Neural progenitor cell (in vitro differentiated cells): ENCODE measurements at regions not wholly inside any gene's neighbourhood (a gene's known extent, or its start where the extent isn't known, plus 50 kb on each side); places are given as distances from the start of the nearest gene placed in this dataset.
"Not testable (repeated sequence)": the region's sequence is repeated elsewhere in the genome, so short reads cannot be mapped to it uniquely, and the experiment has no call there.

Source experiments
- DNase-seq: peaks from one replicate; pipeline ENCODE4 v3.0.0-alpha.2; 2016; ENCODE audit warnings: low spot score
- H2AFZ ChIP-seq: fragments of 200-600 bp; sonication (generic); replicated peaks from 2 replicates; pipeline ENCODE4 v1.6.1; 2016; ENCODE audit warnings: antibody characterized with exemption
- H3F3A ChIP-seq: fragments of 200-600 bp; sonication (generic); 2 replicates; pipeline ENCODE4 v1.6.1; 2016; ENCODE audit warnings: antibody characterized with exemption, low read depth
- H3K27ac ChIP-seq: fragments of 200-600 bp; sonication (generic); 2 replicates; pipeline ENCODE4 v1.5.1; 2016; ENCODE audit warnings: mild to moderate bottlenecking
- H3K27me3 ChIP-seq: fragments of 200-600 bp; sonication (generic); 2 replicates; pipeline ENCODE4 v1.6.1; 2016; ENCODE audit warnings: mild to moderate bottlenecking, moderate library complexity
- H3K36me3 ChIP-seq: fragments of 200-600 bp; sonication (generic); 2 replicates; pipeline ENCODE4 v1.5.1; 2016
- H3K4me1 ChIP-seq: fragments of 200-600 bp; sonication (generic); 2 replicates; pipeline ENCODE4 v1.6.1; 2016; ENCODE audit warnings: mixed run types
- H3K4me2 ChIP-seq: fragments of 200-600 bp; sonication (generic); 2 replicates; pipeline ENCODE4 v1.6.1; 2016
- H3K4me3 ChIP-seq: fragments of 200-600 bp; sonication (generic); 2 replicates; pipeline ENCODE4 v1.5.1; 2016
- H3K79me2 ChIP-seq: fragments of 200-600 bp; sonication (generic); 2 replicates; pipeline ENCODE4 v1.6.1; 2016; ENCODE audit warnings: low read depth
- H3K9ac ChIP-seq: fragments of 200-600 bp; sonication (generic); 2 replicates; pipeline ENCODE4 v1.6.1; 2016
- H3K9me3 ChIP-seq: fragments of 200-600 bp; sonication (generic); 2 replicates; pipeline ENCODE4 v1.5.1; 2016; ENCODE audit warnings: low read depth
- H4K20me1 ChIP-seq: fragments of 200-600 bp; sonication (generic); 2 replicates; pipeline ENCODE4 v1.6.1; 2016; ENCODE audit warnings: low read depth
- H3K27ac Mint-ChIP-seq: 3 replicates; pipeline ENCODE4 v1.8.0; 2021; ENCODE audit warnings: mixed read lengths
- H3K27me3 Mint-ChIP-seq: 2 replicates; pipeline ENCODE4 v1.8.0; 2022; ENCODE audit warnings: low read depth, mild to moderate bottlenecking, inconsistent platforms, moderate library complexity, mixed read lengths; ENCODE audit not compliant: insufficient read depth
- H3K36me3 Mint-ChIP-seq: 3 replicates; pipeline ENCODE4 v1.8.0; 2021; ENCODE audit warnings: mixed read lengths
- H3K4me1 Mint-ChIP-seq: 3 replicates; pipeline ENCODE4 v1.8.0; 2021; ENCODE audit warnings: mixed read lengths
- H3K4me3 Mint-ChIP-seq: 3 replicates; pipeline ENCODE4 v1.8.0; 2021; ENCODE audit warnings: mild to moderate bottlenecking, moderate library complexity, mixed read lengths
- H3K9me3 Mint-ChIP-seq: 3 replicates; pipeline ENCODE4 v1.8.0; 2020; ENCODE audit warnings: mixed read lengths
- EZH2 ChIP-seq: fragments of 200-600 bp; sonication (generic); IDR thresholded peaks from 2 replicates; pipeline ENCODE4 v1.6.1; 2017; ENCODE audit warnings: antibody characterized with exemption, mild to moderate bottlenecking, moderate library complexity
- EZH2phosphoT487 ChIP-seq: fragments of 200-600 bp; sonication (generic); IDR thresholded peaks from 2 replicates; pipeline ENCODE4 v1.6.1; 2017; ENCODE audit warnings: antibody characterized with exemption
- TF ChIP-seq, protein P1 (sequence below): fragments of 200-600 bp; sonication (generic); IDR thresholded peaks from 2 replicates; pipeline ENCODE4 v1.5.1; 2017; ENCODE audit warnings: antibody characterized with exemption, mild to moderate bottlenecking

DNA sequence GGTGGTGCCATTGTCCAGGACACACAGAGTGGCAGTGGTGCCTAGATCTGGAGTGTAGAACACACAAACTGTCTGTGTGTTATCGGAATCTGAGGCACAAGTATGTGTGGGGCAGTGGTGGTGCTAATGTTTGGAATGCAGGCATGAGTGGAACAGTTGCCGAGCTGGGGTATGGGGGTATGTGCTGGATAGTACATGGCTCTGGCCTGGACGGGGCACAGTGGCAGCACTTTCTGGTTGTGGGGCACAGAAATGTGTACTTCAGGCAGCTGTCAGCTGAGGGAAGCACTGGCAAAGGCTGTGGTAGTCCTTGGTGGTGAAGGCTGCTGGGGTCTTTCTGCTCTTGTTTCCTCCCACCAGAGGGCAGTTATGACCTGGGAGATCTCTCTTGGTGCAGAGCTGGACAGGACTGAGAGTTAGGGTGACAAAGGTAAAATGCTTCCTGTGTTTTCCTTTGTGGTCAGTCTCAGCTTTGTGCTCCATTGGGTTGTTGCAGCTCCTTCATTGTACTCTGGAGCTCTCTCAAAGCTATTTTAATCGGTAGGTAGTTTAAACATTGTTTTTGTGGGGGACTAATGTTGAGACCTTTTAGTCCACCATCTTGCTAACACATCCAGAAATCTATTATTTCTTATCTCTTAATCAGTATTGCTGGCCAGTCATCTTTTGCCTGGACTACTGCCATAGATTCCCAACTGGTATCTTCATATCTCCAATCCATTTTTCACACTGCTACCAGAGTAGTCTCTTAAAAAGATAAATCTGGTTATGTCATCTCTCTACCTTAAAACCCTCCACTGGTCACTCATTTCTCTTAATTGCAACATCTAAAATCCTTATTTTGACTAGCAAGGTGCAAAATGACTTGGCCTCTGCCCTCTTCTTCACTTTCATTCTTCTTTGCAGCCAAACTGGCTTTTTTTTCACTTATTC, 83.9 kb upstream of the NBPF4 start:
- H3K4me3 ChIP-seq = no peak overlapping the region
- no peaks in the 10 kb centered on the region for H3K9me3 ChIP-seq
- H3K9ac ChIP-seq = no peak overlapping the region
- DNase-seq = peak; percentile 56
- no peaks in the 10 kb centered on the region for H4K20me1 ChIP-seq
- no peak overlapping the region for H3K27ac ChIP-seq
- Mint-ChIP-seq H3K27ac (no peak overlapping the region), H3K36me3 (no peaks in the 10 kb centered on the region), H3K4me1 (no peaks in the 10 kb centered on the region), H3K27me3 (peaks cover 5% of the 10 kb centered on the region), H3K9me3 (no peaks in the 10 kb centered on the region), H3K4me3 (no peak overlapping the region)
- H3K36me3 ChIP-seq = no peaks in the 10 kb centered on the region
- H3K4me1 ChIP-seq = no peaks in the 10 kb centered on the region
- H3F3A ChIP-seq = no peaks in the 10 kb centered on the region
- H3K79me2 ChIP-seq = no peaks in the 10 kb centered on the region
- no peaks in the 10 kb centered on the region for H3K27me3 ChIP-seq
- no peak overlapping the region for H3K4me2 ChIP-seq
- peak overlapping the region; percentile 30 for H2AFZ ChIP-seq
- TF ChIP-seq EZH2phosphoT487 = no peak
- TF ChIP-seq, protein P1, sequence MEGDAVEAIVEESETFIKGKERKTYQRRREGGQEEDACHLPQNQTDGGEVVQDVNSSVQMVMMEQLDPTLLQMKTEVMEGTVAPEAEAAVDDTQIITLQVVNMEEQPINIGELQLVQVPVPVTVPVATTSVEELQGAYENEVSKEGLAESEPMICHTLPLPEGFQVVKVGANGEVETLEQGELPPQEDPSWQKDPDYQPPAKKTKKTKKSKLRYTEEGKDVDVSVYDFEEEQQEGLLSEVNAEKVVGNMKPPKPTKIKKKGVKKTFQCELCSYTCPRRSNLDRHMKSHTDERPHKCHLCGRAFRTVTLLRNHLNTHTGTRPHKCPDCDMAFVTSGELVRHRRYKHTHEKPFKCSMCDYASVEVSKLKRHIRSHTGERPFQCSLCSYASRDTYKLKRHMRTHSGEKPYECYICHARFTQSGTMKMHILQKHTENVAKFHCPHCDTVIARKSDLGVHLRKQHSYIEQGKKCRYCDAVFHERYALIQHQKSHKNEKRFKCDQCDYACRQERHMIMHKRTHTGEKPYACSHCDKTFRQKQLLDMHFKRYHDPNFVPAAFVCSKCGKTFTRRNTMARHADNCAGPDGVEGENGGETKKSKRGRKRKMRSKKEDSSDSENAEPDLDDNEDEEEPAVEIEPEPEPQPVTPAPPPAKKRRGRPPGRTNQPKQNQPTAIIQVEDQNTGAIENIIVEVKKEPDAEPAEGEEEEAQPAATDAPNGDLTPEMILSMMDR = peak; percentile 51
- no peak for TF ChIP-seq EZH2

DNA sequence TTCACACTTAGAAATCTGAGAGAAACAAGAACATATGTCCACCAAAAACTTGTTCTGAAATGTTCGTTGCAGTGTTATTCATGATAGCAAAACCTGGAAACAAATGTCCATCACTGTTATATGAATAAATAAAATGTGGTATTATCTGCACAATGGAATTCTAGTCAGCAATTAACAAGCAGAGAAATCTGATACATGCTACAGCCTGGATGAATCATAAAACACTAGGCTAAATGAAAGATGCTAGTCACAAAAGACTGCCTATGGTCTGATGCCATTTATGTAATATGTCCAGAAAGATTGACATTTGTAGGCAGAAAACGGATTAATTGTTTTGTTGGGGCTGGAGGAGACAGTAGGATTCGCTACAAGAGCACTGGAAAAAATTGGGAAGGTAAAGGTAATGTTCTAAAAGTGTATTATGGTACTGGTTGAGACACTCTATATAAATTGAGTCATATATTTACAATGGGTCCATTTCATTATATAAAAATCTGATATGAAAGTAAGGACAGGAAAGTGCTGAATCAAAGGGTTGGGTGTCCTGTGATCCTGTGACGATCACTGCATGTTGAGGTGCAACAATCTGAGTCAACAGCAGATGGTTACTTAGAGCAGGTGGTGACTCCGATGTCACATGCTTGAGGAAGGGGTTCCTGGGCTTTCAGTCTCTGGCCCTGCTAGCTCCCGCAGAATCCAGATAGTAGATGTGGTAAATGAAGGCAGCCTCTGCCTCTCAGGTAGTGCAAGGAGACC, 102.1 kb upstream of the NBPF4 start:
- Mint-ChIP-seq H3K9me3 (no peaks in the 10 kb centered on the region), H3K4me3 (no peak overlapping the region), H3K36me3 (no peaks in the 10 kb centered on the region), H3K4me1 (no peaks in the 10 kb centered on the region), H3K27ac (no peak overlapping the region), H3K27me3 (peaks cover 2% of the 10 kb centered on the region)
- Histone ChIP-seq H4K20me1 (no peaks in the 10 kb centered on the region), H3K36me3 (no peaks in the 10 kb centered on the region), H3K27me3 (no peaks in the 10 kb centered on the region), H3K4me3 (no peak overlapping the region), H3K79me2 (no peaks in the 10 kb centered on the region), H3F3A (no peaks in the 10 kb centered on the region), H2AFZ (no peak overlapping the region), H3K9me3 (no peaks in the 10 kb centered on the region), H3K9ac (no peak overlapping the region), H3K4me1 (no peaks in the 10 kb centered on the region), H3K27ac (no peak overlapping the region), H3K4me2 (no peak overlapping the region)
- DNase-seq = no peak
- no peak for TF ChIP-seq EZH2
- TF ChIP-seq, protein P1 = no peak
- TF ChIP-seq EZH2phosphoT487 = no peak

DNA sequence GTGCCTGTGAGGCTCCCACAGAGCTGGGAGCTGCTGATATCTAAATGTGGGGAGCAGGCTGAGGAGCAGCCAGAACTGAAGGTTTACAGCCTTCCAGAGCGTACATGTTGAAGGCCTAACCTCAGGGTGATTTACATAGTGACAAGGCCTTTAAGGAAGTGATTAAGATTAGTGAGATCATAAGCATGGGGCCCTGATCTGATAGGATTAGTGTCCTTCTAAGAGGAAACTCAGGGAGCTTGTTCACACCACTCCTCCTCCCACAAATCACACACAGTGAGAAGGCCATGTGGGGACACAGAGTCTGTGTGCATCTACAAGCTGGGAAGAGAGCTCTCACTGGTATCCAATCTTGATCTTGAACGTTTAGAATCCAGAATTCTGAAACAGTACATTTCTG, 92.3 kb upstream of the NBPF6 start:
- H3F3A ChIP-seq = no peaks in the 10 kb centered on the region
- H3K9me3 Mint-ChIP-seq = no peaks in the 10 kb centered on the region
- H3K9ac ChIP-seq = no peak overlapping the region
- TF ChIP-seq, protein P1 = no peak
- TF ChIP-seq EZH2phosphoT487 (no peak), EZH2 (no peak)
- H2AFZ ChIP-seq = no peak overlapping the region
- H4K20me1 ChIP-seq = no peaks in the 10 kb centered on the region
- H3K36me3 ChIP-seq = no peaks in the 10 kb centered on the region
- H3K27ac ChIP-seq = no peak overlapping the region
- no peak overlapping the region for H3K4me2 ChIP-seq
- H3K27me3 ChIP-seq = no peaks in the 10 kb centered on the region
- no peaks in the 10 kb centered on the region for H3K79me2 ChIP-seq
- H3K9me3 ChIP-seq = no peaks in the 10 kb centered on the region
- H3K4me3 ChIP-seq = no peak overlapping the region
- H3K36me3 Mint-ChIP-seq = no peaks in the 10 kb centered on the region
- no peak overlapping the region for H3K4me3 Mint-ChIP-seq
- H3K4me1 ChIP-seq = no peaks in the 10 kb centered on the region
- no peaks in the 10 kb centered on the region for H3K4me1 Mint-ChIP-seq
- no peak for DNase-seq
- no peak overlapping the region for H3K27ac Mint-ChIP-seq
- no peaks in the 10 kb centered on the region for H3K27me3 Mint-ChIP-seq

DNA sequence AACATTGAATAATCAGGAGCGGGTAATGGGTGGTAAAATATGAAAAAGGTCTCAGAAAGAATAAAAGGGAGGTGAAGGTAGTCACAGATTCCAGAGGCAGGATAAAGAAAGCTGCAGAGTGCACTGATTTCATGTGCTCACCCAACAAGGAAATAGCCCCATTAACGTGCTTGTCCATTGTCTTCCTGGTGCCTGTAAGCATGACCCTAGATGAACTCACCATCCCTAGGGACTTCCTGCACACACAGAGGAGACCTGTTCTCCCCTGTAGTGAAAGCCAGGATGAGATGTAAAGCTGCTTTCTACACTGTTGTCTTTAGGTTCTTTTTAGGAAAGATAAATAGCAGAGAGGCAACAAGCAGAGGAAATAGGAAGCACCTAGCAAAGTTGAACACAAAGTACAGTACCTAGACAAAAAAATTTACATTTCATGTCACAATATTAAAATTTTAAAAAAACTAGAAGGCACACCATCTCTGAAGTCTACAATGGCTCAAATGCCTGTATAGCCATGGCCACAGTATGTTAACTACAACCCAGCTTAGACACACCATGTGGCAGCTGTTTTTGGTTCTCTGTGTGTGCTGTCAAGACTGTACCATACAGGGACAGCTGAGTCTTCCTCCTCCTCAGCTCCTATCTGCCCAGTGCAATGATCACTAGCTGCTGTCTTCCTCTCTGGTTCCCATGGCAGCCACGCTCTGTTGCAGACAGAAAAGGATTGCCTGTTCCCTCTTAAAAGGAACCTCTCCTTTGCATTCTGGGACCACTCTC, 69.9 kb upstream of the NBPF6 start:
- H3K27ac ChIP-seq = not testable (repeated sequence)

More for the DNA sequence above, 69.9 kb upstream of the NBPF6 start:
- not testable (repeated sequence) for H4K20me1 ChIP-seq, H3F3A ChIP-seq, H3K27me3 Mint-ChIP-seq, H3K4me2 ChIP-seq, H3K27ac Mint-ChIP-seq, DNase-seq, H3K4me1 ChIP-seq, H3K4me3 Mint-ChIP-seq, H3K36me3 Mint-ChIP-seq, H2AFZ ChIP-seq, H3K9me3 ChIP-seq, H3K27me3 ChIP-seq, H3K4me1 Mint-ChIP-seq, H3K36me3 ChIP-seq, H3K9me3 Mint-ChIP-seq, H3K79me2 ChIP-seq, H3K4me3 ChIP-seq, H3K9ac ChIP-seq
